Endothelial cell of hepatic sinusoid (primary cell): ENCODE measurements at regions not wholly inside any gene's neighbourhood (a gene's known extent, or its start where the extent isn't known, plus 50 kb on each side); places are given as distances from the start of the nearest gene placed in this dataset.
"Not testable (repeated sequence)": the region's sequence is repeated elsewhere in the genome, so short reads cannot be mapped to it uniquely, and the experiment has no call there.

Source experiments
- in situ Hi-C: cut with HindIII; loops from 2 replicates; pipeline ENCODE4 v1.10.0; 2017; ENCODE audit warnings: low sequenced_read_pairs

- in situ Hi-C loops, result no loop called here
These were observed 106.5 kb upstream of the EGFLAM start for GRCh38 chr5:38151878-38152277.

DNA sequence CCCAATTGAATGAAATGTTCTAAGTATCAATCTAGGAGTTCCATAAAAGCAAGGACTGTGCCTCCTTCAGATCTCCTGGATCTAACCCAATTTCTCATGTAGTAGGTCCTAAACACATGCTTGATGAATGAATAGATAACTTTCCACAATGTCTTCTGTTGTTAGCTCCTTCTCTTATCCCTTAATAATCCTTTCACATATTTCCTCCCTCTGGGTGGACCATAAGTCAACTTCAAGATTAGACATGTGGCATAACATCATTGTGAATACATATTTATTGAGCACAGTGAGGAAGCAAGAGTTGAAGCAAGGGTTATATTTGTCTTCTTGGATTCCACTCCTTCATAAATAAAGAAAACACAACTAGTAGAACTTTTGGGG is 108.6 kb upstream of the EGFLAM start:
- in situ Hi-C loops, result no loop called here

DNA sequence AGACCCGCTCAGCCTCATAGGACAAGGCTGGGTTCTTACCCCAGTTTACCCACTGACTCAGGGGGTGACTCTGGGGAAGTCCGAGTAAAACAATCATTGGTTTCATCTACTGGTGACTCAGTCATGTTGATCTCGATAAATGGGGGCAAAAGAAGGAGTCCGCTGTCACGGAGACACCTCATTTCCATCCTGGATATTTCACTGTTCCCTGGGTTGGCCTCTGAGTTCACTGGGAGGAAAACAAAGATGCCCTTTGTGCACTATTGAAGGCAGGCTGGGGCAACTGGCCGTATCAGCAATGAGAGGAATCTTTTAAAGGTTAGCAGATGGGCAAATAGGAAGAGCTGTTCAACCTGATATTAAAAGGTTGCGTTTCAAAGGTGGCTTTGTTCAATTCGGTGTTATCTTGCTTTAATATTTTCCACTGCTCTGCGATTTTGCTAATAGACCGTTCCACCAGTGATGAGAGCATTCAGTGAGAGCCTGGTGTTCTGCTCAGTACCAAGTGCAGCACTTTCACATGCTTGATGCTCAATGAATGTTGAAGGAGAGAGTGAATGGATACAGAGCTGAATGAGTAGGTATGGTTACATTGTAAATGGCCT is 110.2 kb upstream of the EGFLAM start:
- in situ Hi-C loops, result no loop called here

DNA sequence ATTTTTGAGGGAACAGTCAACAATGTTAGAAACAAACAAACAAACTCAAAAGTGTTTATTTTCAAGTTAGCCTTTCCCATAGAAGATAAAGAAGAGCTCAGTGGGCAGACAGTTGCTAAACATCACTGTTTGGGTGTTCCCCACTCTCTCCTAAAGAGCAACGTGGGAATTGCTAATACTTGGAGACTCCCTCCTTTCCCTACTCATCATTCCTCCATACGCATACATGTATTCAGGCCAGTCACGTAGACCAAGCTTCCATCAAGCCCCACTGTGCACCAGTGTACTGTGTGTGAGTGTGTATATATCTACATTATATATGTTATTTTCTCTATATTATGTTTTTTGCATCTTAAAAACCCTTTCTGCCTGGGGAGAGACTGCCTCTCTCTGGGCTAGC is 115.0 kb upstream of the EGFLAM start:
- in situ Hi-C loops, result no loop called here

DNA sequence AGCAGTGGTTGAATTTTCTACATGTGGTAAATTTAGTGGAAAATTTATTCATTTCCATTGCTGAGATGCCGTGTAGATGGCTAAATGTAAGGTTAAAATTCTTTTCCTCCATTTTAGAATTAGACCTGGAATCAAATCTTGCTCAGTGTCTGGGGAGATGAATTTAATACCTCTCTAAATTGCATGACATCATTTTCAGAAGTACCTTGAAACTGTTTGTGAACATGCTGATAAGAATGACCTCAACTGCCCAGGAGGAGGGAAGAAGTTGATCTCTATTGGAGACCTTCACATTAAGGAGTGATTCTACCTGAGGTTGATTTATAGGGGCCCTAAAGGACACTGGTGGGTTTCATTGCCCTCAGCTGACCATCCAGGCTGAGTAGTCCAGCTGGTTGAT is 116.7 kb upstream of the EGFLAM start:
- in situ Hi-C loops, result no loop called here

- in situ Hi-C loops, result no loop called here
These were observed 119.8 kb upstream of the EGFLAM start for GRCh38 chr5:38138574-38138973.

DNA sequence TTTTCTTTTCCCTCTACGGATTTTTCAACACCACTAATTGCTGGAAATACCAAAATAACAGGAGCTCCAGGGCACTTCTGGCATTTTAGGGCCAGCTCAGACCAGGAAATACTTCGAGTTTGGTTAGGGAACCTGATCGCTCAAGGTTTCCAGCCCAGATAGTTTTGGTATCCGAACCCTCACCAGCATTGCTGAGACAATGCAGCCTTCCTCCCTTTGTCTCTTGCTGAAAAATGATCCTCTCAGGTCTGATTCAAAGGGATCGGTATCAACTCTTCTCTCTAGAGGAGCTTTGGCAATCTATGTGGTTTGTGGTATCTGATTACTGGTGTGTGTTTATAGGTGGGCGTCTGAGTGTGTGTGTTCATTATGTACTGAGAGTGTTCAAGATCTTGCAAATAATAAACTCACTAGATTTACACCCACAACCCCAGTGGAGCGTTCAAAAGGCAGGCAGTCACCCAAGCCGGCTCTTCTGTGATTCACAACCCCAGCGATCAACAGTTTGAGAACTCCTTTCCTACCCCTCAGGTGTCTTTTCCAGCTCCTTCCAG is 122.8 kb upstream of the EGFLAM start:
- in situ Hi-C loops, result no loop called here

DNA sequence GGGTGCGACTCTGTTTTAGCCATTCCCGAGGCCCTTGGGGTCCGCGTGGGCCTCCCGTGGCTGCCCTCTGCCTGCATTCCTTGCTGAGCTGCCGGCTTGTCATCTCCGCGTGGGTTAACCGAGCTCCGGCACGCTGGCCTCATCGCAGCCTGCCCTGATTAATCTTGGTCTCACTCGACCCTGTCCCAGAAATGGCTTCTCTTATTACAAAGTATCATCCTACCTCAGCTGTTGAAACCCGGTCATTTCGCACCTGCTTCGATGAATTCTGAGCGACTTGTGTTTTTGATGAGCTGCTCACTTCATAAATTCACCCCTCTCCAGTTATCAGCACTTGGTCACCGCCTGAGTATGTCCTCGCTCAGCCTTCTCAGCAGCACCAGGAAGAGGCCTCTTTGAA is 123.5 kb upstream of the EGFLAM start:
- in situ Hi-C loops, result no loop called here

GRCh38 chr5:38134294-38134693 is 124.1 kb upstream of the EGFLAM start:
- in situ Hi-C loops, result not testable (repeated sequence)

DNA sequence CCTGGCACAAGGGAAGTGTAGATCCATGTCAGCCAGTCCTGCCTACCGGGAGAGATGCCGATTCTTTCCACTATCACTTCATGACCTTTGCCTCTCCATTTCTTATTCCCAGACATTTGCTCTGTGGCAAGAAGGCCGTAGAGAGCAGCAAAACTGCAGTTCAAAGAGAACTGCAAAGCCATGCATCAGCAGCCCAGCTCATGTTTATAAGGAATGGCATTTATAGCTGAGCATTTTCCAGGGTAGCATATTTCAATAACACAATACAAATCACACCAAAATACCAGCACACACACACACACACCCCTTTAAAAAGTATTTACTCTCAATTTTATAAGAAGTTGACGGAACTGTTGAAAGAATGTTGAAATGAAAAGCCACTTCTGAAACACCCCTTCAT is 126.7 kb upstream of the EGFLAM start:
- in situ Hi-C loops, result no loop called here

DNA sequence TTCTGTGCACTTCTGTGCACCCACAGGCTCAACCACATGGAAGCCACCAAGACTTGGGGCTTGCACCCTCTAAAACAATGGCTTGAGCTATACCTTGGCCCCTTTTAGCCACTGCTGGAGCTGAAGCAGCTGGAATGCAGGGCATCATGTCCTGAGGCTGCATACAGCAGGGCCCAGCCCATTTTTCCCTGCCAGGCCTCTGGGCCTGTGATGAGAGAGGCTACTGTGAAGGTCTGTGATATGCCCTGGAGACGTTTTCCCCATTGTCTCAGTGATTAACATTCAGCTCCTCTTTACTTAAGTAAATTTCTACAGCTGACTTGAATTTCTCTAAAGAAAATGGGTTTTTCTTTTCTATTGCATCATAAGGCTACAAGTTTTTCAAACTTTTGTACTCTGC is 134.0 kb upstream of the EGFLAM start:
- in situ Hi-C loops, result no loop called here

DNA sequence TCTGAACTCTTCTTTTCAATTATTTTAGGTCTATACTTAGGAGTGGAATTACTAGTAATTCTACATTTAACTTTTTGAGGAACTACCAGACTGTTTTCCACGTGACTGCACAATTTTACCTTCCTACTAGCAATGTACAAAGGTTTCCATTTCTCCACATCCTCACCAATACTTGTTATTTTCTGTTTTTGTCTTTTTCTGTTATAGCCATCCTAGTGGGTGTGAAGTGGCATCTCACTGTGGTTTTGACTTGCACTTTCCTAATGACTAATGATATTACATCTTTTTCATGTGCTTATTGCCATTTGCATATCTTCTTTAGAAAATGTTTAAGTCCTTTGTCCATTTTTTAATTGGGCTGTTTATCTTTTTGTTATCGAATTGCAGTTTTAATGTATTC is 136.9 kb upstream of the EGFLAM start:
- in situ Hi-C loops, result no loop called here

DNA sequence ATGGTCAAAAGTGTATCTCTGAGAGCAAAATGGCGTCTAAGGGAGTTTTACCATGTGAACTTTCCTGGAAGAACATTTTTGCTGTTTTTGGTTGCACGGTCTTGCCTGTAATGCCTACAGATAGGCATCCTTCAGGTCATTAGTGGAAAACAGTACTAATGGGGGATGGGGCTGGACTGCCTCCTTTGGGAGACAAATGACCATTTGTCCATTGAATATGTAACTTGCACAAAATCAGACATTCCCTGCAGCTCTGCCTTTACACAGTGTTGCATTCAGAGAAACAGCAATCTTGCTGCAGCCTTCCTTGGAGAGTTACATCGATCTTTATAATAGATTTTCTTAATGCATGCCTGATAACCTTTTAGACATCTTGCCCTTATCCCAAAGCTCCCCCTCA is 138.5 kb upstream of the EGFLAM start:
- in situ Hi-C loops, result loop anchor here (5.0 kb wide), 1 partner anchor 83 kb away; no protein-coding TSS in a partner anchor

- in situ Hi-C loops, result loop anchor here (5.0 kb wide), 1 partner anchor 81 kb away; no protein-coding TSS in a partner anchor
These were observed 140.4 kb upstream of the EGFLAM start for GRCh38 chr5:38117784-38118479.

DNA sequence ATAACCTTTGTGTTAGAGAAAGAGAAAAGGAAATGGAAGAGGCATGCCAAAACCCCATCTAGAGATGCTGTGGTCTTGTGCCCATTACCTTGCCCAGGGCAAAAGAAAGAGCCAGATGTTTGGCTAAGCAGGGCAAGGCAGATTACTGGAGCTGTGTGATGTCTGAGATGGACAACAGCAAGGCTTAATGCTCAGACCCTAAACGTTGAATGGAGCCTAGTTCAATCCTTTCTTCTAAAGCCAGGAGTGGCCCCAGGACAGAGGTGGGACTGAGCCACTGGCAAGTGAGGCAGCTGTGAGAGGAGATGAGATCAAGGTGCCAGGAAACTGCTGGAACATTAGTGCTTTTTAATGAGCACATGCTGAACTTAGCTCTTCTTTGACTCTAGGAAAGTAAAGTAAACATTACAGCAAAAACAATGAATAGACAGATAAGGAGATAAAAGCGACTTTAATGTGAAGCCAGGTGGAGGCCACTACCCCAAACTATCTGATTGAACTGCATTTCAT is 143.0 kb upstream of the EGFLAM start:
- in situ Hi-C loops, result loop anchor here (5.0 kb wide), 1 partner anchor 78 kb away; no protein-coding TSS in a partner anchor

DNA sequence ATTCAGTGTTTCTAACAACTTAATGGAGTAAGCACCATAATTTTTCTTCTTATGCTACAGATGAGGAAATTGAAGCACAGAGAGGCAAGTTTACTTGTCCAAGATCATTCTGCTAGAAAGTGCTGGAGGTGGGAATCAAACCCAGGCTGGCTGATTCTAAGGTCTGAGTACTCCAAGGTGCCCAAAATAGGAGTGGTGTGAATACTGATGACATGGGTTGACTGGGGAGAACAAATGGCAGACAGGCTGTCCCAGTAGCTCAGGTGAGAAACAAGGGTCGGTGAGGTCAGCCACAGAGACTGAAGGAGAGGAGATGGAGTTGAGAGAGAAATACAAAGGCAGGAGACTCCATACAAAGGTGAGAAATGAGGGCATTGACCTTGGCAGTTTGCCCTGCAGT is 144.5 kb upstream of the EGFLAM start:
- in situ Hi-C loops, result no loop called here

DNA sequence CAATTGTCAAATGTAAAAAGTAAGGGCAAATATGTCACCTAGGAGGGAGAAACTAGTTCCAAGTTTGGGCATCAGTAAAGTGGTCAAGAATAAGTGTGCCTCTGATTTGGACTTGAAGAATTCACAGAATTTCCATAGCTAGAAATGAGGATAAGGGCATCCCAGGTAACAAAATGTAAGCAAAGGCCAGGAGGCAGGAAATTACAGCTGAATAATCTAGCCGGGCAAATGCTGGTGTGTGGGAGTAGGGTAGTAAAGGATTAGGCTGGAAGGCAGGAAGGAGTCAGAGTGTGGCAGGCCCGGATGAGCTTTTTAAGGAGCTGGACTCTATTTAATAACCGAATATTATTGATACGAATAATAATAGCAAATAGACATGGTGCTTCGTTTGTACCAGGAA is 144.9 kb upstream of the EGFLAM start:
- in situ Hi-C loops, result no loop called here

GRCh38 chr5:38112938-38113337 is 145.4 kb upstream of the EGFLAM start:
- in situ Hi-C loops, result no loop called here

DNA sequence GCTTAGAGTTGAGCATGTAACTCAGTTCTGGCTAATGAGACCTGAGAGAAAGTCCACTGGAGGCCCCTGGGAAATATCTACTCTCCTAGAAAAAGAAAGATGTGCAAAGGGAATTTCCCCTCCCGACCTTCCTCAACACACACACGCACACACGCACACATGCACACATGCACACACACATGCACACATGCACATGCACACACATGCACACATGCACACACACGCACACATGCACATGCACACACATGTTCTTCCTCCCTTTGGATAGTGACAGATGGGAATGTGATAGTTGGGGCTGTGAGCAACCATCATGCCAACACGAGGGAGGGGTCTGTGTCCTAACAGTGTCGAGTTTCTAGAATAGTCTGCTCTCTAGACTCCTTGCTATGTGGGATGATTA is 148.2 kb upstream of the EGFLAM start:
- in situ Hi-C loops, result no loop called here

DNA sequence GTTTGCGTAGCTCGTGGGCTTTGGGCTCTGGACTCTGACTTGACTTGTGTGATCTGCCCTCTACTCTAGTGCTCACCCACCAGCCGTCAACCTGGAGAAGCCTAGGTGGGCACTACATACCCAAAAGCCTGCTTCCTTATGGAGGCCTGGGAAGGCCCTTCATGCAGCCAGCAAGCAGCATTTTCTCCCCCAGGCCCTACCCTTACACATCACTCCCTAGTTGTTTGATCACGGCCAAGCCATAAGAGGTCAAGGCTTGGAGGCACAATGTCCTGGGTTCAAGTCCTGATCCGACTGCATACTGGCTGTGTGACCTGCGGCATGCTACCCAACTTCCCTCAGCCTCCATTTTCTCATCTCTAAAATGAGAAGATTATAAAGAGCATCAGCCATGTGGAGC is 151.3 kb upstream of the EGFLAM start:
- in situ Hi-C loops, result no loop called here

- in situ Hi-C loops, result no loop called here
These were observed 152.6 kb upstream of the EGFLAM start for GRCh38 chr5:38105801-38106200.

GRCh38 chr5:38105231-38105570 is 153.2 kb upstream of the EGFLAM start:
- in situ Hi-C loops, result no loop called here
